Psoas muscle (tissue), 7 donors: ENCODE measurements at regions not wholly inside any gene's neighbourhood (a gene's known extent, or its start where the extent isn't known, plus 50 kb on each side); places are given as distances from the start of the nearest gene placed in this dataset.

ENCODE experiments used
- ATAC-seq, 4 donors: fragments of 200-7000 bp; cut with Tn5 transposase; one replicate each; pipeline ENCODE4 v1.9.1; 2020; ENCODE audit warnings: moderate library complexity in 3 of 4, mild to moderate bottlenecking in 2 of 4
- DNase-seq, 2 donors: peaks; one replicate each; pipeline ENCODE4 v3.0.0-alpha.2; 2020
- H3K27ac ChIP-seq: fragments of 200-600 bp; one replicate; pipeline ENCODE4 v1.8.0; 2022
- H3K27me3 ChIP-seq, 3 donors: fragments of 200-600 bp in 1 of 3; one replicate each; pipeline versions ENCODE4 v1.6.1 to v1.8.0; 2013 to 2022; ENCODE audit warnings: low read length in 2 of 3, mild to moderate bottlenecking in 2 of 3, moderate library complexity in 1 of 3; ENCODE audit not compliant: insufficient read depth in 3 of 3
- H3K36me3 ChIP-seq, 2 donors: fragments of 200-600 bp in 1 of 2; one replicate each; pipeline versions ENCODE4 v1.6.1 to v1.8.0; 2013 to 2022; ENCODE audit warnings: low read depth in 1 of 2, mild to moderate bottlenecking in 1 of 2, moderate library complexity in 1 of 2; ENCODE audit not compliant: insufficient read depth in 1 of 2
- H3K4me1 ChIP-seq: fragments of 200-600 bp; one replicate; pipeline ENCODE4 v1.8.0; 2022
- H3K4me3 ChIP-seq: fragments of 200-600 bp; one replicate; pipeline ENCODE4 v1.8.0; 2022; ENCODE audit warnings: mild to moderate bottlenecking
- H3K9me3 ChIP-seq: fragments of 200-600 bp; one replicate; pipeline ENCODE4 v1.8.0; 2022
- WGBS, 3 donors: extraction: QIAGEN DNeasy Blood & Tissue Kit; methylation state at CpG; one replicate each; pipeline versions ENCODE4 v1.1.6 to v1.1.7; 2013; 5-methylcytosine and 5-hydroxymethylcytosine counted together
- intact Hi-C, 2 donors: fragments of 100-400 bp; cut with DNase I; formaldehyde crosslinking; loops; one replicate each; pipeline versions ENCODE4 v1.11.0 to v1.14.2; 2022
- TF ChIP-seq, protein P1 (sequence below): fragments of 200-600 bp; IDR thresholded peaks from one replicate; pipeline ENCODE4 v1.8.0; 2022; ENCODE audit warnings: antibody characterized with exemption
- donor health status: healthy with polysubstance abuse.
- donor health status: DM: no; HTN: no; CAD: no; lungs with moderate emphysema.
- donor health status: Bipolar disorder and iron deficiency.
- donor health status: healthy.
- donor health status: DM: yes; HTN: yes; CAD: no.
- donor health status: DM: no; HTN: no; CAD: no.
- donor health status: DM: yes; HTN: yes; CAD: no.

DNA sequence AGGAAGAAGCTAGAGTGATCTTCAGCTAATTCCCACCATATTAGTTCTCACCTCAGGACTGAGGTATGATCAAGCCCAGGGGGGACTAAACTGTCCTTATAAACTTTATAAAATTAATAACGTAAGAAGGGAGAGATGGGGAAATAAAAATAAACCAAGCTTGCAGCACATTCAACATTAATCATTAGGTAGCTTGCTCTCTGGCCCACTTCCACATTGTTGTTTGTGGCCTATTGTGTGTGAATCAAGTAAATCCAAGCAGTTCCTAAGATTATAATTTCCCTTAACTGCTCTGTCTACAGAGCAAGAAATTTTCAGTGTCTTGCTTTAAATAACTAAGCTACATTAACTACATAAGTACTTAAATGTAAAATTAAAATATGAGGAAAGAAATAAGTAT lies 131.3 kb upstream of the ABCA1 start:
- no peak overlapping the region for H3K27ac ChIP-seq
- H3K36me3 ChIP-seq: no peaks in the 10 kb centered on the region
- no peaks in the 10 kb centered on the region for H3K9me3 ChIP-seq
- WGBS, 3 donors: 67 to 90% (median 71%) methylated on average over 1 of the region's 1 CpG
- ATAC-seq (no peak), DNase-seq (no peak)
- no peak overlapping the region for H3K4me3 ChIP-seq
- peaks cover 7% of the 10 kb centered on the region for H3K4me1 ChIP-seq
- intact Hi-C loops: loop anchor here in 1 of 2 donors (10.0 kb wide), 1 partner anchor 356 kb away; no protein-coding TSS in a partner anchor
- TF ChIP-seq, protein P1, sequence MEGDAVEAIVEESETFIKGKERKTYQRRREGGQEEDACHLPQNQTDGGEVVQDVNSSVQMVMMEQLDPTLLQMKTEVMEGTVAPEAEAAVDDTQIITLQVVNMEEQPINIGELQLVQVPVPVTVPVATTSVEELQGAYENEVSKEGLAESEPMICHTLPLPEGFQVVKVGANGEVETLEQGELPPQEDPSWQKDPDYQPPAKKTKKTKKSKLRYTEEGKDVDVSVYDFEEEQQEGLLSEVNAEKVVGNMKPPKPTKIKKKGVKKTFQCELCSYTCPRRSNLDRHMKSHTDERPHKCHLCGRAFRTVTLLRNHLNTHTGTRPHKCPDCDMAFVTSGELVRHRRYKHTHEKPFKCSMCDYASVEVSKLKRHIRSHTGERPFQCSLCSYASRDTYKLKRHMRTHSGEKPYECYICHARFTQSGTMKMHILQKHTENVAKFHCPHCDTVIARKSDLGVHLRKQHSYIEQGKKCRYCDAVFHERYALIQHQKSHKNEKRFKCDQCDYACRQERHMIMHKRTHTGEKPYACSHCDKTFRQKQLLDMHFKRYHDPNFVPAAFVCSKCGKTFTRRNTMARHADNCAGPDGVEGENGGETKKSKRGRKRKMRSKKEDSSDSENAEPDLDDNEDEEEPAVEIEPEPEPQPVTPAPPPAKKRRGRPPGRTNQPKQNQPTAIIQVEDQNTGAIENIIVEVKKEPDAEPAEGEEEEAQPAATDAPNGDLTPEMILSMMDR: no peak
- no peaks in the 10 kb centered on the region for H3K27me3 ChIP-seq

DNA sequence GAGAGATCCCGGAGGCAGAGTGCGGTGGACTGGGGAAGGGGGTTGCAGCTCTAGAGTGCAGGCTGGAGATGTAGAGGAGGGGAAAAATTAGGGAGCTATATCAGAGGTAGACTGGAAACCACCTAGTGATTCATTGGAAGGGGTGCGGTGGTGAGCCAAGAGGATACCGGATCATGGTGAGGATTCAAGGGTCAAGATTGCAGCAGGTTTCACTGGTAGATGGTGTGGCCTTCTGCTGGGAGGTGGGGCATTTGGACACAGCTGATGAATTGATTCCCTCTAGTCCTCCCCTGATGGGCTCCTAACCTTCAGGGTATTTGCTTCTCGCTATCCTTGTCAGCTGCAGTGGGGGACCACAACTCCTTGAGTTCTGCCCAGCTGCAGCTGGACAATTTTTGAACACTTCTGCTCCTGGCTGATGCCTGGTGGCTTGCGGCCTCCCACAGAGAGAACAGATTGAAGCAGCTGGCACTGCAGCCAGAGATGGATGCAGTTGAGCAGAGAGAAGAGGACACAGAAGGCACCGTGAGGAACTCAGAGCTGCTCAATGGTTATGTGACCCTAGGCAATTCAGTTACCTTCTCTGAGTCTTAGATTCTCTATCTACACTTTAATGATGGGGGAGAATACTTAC lies 134.4 kb upstream of the ABCA1 start:
- Histone ChIP-seq H3K27me3 (no peaks in the 10 kb centered on the region), H3K36me3 (no peaks in the 10 kb centered on the region), H3K27ac (no peak overlapping the region), H3K9me3 (no peaks in the 10 kb centered on the region), H3K4me3 (no peak overlapping the region), H3K4me1 (peaks cover 21% of the 10 kb centered on the region)
- DNase-seq (no peak), ATAC-seq (no peak)
- TF ChIP-seq, protein P1: no peak
- WGBS, 3 donors: 72 to 88% (median 75%) methylated on average over 7 of the region's 7 CpGs
- intact Hi-C loops: loop anchor here (5.0 to 10.0 kb wide), 2 partner anchors 135 to 198 kb away; partner anchors contain the start of gene ABCA1 (in 1 of the 2)

DNA sequence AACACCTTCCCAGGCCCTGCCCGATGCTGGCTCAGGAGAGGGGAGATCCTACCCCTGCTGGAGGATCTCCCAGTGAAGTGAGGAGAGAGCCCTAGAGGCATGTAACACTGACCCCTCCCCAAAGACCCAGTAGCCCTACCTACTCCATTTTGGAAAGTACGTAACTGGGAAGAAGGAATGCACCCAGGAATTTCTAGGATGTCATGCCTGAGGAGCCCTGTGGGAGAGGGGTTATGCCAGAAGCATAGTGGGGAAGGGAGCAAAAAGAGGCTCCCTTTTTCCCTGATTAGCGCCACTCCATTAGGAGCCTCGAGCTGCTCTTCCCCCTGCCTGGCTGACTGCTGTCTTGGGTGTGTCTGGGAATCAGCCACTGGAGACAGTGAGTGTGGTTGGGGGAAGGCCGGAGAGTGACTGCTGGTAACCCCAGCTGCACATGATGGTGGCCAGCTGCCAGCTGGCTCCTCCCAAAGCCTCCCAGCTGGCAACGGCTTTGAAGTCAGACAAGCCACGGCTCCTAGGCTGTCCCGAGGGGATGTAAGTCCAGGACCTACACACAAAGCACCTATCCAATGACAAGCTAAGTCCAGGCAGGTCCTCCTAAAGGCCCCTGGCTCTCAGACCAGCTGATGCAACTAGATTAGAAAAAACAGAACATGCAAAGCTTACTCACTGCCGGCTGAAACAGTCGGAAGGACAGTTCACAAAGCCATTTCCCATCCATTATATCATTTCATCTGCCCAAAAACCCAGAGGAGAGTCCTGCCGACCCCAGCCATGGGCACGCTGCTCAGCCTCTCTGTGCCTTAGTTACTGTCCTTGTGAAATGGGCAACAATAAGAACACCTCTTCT lies 136.5 kb upstream of the ABCA1 start:
- ATAC-seq (peak; percentile 95 to 97 (median 96)), DNase-seq (peak; percentile 91 to 97)
- Histone ChIP-seq H3K9me3 (no peaks in the 10 kb centered on the region), H3K36me3 (no peaks in the 10 kb centered on the region), H3K27me3 (no peaks in the 10 kb centered on the region), H3K4me3 (peak overlapping the region; percentile 33), H3K27ac (peak overlapping the region; percentile 88), H3K4me1 (peaks cover 21% of the 10 kb centered on the region)
- TF ChIP-seq, protein P1: no peak
- WGBS, 3 donors: 4 to 7% (median 6%) methylated on average over 12 of the region's 12 CpGs
- intact Hi-C loops: loop anchor here (2.0 to 10.0 kb wide), 4 partner anchors 48 to 200 kb away; partner anchors contain the start of gene ABCA1 (in 1 of the 2)

DNA sequence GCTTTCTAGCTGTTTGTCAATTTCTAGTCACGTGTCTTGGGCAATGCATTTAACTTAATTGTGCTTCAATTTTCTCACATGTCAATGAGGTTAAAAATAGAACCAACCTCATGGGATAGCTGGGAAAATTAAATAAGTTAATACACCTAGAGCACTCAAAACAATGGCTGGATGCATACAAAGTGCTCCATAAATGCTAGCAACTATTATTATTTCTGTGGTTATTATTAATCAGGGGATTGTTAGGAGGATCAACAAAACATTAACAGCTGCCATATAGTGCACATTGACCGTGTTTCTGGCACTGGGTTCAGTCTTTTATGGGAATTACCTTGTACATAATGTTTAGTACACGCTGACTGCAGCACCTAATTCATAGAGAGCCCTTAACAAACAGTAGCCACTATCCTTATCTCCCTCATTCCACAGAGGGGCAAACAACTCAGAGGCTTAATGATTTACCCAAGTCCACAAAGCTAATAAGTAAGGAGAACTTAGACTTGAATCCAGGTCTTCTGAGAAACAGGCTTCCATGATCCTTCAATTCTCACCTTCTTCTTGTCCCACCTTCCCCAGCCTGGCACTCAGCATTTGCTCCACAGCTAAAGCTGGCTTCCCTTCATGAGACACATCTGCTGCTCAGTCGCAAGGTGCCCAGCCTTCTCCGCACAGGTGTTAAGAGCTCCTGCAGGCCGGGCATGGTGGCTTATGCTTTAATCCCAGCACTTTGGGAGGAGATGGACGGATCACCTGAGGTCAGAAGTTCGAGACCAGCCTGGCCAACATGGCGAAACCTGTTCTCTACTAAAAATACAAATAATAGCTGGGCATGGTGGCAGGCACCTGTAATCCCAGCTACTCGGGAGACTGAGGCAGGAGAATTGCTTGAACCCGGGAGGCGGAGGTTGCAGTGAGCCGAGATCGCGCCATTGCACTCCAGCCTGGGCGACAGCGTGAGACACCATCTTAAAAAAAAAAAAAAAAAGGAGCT lies 137.4 kb upstream of the ABCA1 start:
- intact Hi-C loops: loop anchor here (2.0 to 10.0 kb wide), 3 partner anchors 47 to 201 kb away; no protein-coding TSS in a partner anchor
- 84 to 85% (median 85%) methylated on average over 17 of the region's 17 CpGs for WGBS, 3 donors
- no peaks in the 10 kb centered on the region for H3K36me3 ChIP-seq
- DNase-seq (no peak), ATAC-seq (no peak)
- H3K27ac ChIP-seq: peak overlapping the region; percentile 88
- H3K4me3 ChIP-seq: peak overlapping the region; percentile 33
- H3K4me1 ChIP-seq: peaks cover 21% of the 10 kb centered on the region
- H3K9me3 ChIP-seq: no peaks in the 10 kb centered on the region
- no peaks in the 10 kb centered on the region for H3K27me3 ChIP-seq
- TF ChIP-seq, protein P1: no peak
